ENCODE measurements at regions not wholly inside any gene's neighbourhood (a gene's known extent, or its start where the extent isn't known, plus 50 kb on each side); places are given as distances from the start of the nearest gene placed in this dataset.

GRCh38 chr3:182135056-182135455, 423.3 kb downstream of the SOX2 start:
- no peak for DNase-seq (ENCODE audit: low read depth in 2 of 2)
- TF ChIP-seq CTCF (IDR thresholded peaks at IDR 0.05; ENCODE audit: low read depth, low read length), result no peak

DNA sequence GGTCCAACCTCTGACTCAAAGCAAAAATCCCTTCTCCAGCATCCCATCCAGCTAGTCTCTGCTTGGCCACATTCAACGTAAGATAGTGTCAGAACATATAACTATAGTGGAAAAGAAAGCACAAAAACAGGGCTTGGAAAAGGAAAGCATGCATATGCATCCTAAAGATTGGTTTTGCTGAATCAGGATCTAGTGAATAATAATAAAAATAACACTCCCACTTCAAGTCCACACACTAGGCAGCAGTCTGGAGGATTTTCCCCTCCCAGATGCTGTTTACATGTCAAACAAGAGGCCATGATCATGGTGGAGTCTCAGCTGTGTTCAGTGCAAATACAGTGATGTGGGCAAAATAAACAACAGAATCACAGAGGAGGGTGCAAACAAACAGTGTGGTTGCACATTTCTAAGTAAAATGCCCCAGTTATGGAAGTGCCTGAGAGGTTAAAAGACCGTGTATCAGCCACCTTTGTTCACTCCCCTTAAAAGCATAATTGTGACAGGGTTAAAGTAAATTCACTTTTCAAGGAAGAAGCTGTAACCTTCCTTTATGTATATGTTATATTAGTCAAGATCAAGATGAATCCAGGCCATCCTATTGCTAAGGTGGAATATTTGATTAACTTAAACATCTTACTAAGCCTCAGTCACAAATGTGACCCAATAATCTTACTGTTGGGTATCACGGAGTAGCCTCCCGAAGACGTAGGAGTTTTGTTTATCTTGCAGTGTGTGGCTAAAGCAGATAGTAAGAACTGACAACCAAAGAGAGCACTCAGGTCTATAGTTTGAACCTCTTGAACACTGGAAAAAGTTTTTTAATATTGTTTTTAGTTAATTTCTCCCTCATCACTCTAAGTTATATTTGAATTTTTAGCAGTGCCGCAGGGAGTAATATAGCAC, 424.5 kb downstream of the SOX2 start:
- TF ChIP-seq CTCF (IDR thresholded peaks at IDR 0.05; ENCODE audit: low read depth, low read length), result no peak
- H3K4me3 ChIP-seq (replicated peaks in 1 of 2; ENCODE audit: low read depth in 2 of 2, low read length in 2 of 2), result no peak overlapping the region
- no peak for DNase-seq (ENCODE audit: low read depth in 2 of 2)

More at GRCh38 chr3:182135056-182135455, 423.3 kb downstream of the SOX2 start:
- H3K4me3 ChIP-seq (replicated peaks in 1 of 2; ENCODE audit: low read depth in 2 of 2, low read length in 2 of 2), result no peak overlapping the region

GRCh38 chr3:182138393-182138792, 426.7 kb downstream of the SOX2 start:
- H3K4me3 ChIP-seq (replicated peaks in 1 of 2; ENCODE audit: low read depth in 2 of 2, low read length in 2 of 2), result no peak overlapping the region
- no peak for TF ChIP-seq CTCF (IDR thresholded peaks at IDR 0.05; ENCODE audit: low read depth, low read length)
- no peak for DNase-seq (ENCODE audit: low read depth in 2 of 2)

DNA sequence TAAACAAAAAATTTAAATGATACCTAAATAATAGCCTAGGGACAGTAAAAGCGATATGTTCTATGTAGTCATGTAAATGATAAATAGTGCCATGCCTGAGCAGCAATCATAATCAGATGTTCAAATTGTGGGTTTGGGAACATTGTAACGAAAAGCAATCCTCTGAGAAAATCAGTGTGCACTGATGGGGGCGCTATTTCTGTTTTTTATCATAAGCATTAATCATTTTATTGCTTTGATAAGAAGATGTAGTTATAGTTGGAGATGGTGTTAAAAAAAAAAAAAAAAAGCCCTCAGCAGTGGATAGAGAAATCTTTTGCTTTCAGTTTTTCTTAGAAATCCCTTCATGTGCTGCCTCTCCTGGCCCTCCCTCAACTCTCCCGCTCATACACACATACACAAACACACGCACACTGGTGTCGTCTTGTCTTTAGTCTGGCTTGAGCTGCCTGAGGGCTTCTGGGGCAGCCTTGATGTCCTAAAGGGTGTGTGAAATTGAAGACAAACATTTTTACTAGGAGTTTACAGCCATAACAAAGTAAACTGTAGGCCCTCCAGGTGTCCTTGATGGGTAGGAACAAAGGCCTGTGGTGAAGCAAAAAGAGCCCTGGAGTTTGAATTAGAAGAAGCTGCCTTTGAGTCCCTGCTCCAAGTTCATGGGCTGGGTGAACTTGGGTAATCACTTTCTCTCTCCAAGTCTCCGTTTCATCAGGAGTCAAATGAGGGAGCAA, 428.1 kb downstream of the SOX2 start:
- DNase-seq (ENCODE audit: low read depth in 2 of 2), result no peak
- TF ChIP-seq CTCF (IDR thresholded peaks at IDR 0.05; ENCODE audit: low read depth, low read length), result no peak

DNA sequence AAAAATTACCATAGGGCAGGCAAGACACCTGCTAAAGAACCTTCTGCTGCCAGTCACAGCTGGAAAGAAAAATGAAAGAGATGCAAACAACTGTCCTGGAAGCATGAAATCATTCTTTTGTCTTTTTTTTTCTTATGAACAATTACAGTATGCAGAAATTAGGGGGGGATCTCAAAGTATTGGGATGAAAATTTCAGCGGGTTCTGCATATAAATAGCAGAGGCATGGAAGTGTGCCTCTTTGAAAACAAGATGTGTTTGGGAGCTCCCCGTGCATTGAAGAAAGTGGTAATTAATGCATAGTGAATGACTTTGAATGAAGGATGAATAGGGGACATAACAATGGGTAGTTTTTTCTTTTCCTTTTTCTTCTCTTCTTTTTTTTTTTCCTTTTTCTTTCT, 431.2 kb downstream of the SOX2 start:
- H3K4me3 ChIP-seq (replicated peaks in 1 of 2; ENCODE audit: low read depth in 2 of 2, low read length in 2 of 2), result no peak overlapping the region
- no peak for DNase-seq (ENCODE audit: low read depth in 2 of 2)
- TF ChIP-seq CTCF (IDR thresholded peaks at IDR 0.05; ENCODE audit: low read depth, low read length), result no peak

More for the DNA sequence above, 428.1 kb downstream of the SOX2 start:
- H3K4me3 ChIP-seq (replicated peaks in 1 of 2; ENCODE audit: low read depth in 2 of 2, low read length in 2 of 2), result no peak overlapping the region

- no peak for TF ChIP-seq CTCF (IDR thresholded peaks at IDR 0.05; ENCODE audit: low read depth, low read length)
- no peak for DNase-seq (ENCODE audit: low read depth in 2 of 2)
- H3K4me3 ChIP-seq (replicated peaks in 1 of 2; ENCODE audit: low read depth in 2 of 2, low read length in 2 of 2), result no peak overlapping the region
Measured at GRCh38 chr3:182143903-182144302, 432.2 kb downstream of the SOX2 start.

Data from cardiac fibroblast (primary cell).